Activated naive CD4-positive, alpha-beta T cell treated with anti-CD3 and anti-CD28 coated beads, Interleukin-2, amount 50 U/mL, for 24 hours (primary cell): ENCODE measurements at regions not wholly inside any gene's neighbourhood (a gene's known extent, or its start where the extent isn't known, plus 50 kb on each side); places are given as distances from the start of the nearest gene placed in this dataset.

Source experiments
- H3K27ac Mint-ChIP-seq: one replicate; pipeline ENCODE4 v1.8.0; 2021; ENCODE audit warnings: mild to moderate bottlenecking, mixed read lengths
- H3K27me3 Mint-ChIP-seq: one replicate; pipeline ENCODE4 v1.8.0; 2021; ENCODE audit warnings: mixed read lengths
- H3K36me3 Mint-ChIP-seq: one replicate; pipeline ENCODE4 v1.8.0; 2021; ENCODE audit warnings: mixed read lengths
- H3K4me1 Mint-ChIP-seq: one replicate; pipeline ENCODE4 v1.8.0; 2021; ENCODE audit warnings: mixed read lengths
- H3K4me3 Mint-ChIP-seq: one replicate; pipeline ENCODE4 v1.8.0; 2021; ENCODE audit warnings: mild to moderate bottlenecking, mixed read lengths
- H3K9me3 Mint-ChIP-seq: one replicate; pipeline ENCODE4 v1.8.0; 2021; ENCODE audit warnings: mixed read lengths

DNA sequence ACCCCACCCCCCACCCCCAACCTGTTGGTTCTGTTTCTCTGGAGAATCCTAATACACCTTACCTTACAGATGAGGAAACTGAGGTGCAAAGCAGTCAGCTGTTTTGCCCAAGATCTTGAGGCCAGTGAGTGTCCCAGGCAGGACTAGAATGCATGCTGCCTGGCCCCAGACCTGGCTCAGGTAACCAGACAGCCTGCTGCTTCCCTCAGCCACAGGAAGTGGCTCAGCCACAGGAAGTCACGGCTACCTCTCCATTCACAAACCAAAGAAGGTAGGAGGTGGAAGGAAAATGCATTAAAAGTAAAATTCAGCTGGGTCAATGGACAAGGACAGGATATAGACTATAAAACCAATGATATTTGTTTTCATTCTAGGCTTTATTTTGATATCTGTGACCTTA is 517.6 kb downstream of the CD83 start:
- Mint-ChIP-seq H3K27ac (peak overlapping the region; percentile 90), H3K9me3 (no peaks in the 10 kb centered on the region), H3K36me3 (no peaks in the 10 kb centered on the region), H3K27me3 (no peaks in the 10 kb centered on the region), H3K4me3 (peak overlapping the region; percentile 70), H3K4me1 (peaks cover 66% of the 10 kb centered on the region)

DNA sequence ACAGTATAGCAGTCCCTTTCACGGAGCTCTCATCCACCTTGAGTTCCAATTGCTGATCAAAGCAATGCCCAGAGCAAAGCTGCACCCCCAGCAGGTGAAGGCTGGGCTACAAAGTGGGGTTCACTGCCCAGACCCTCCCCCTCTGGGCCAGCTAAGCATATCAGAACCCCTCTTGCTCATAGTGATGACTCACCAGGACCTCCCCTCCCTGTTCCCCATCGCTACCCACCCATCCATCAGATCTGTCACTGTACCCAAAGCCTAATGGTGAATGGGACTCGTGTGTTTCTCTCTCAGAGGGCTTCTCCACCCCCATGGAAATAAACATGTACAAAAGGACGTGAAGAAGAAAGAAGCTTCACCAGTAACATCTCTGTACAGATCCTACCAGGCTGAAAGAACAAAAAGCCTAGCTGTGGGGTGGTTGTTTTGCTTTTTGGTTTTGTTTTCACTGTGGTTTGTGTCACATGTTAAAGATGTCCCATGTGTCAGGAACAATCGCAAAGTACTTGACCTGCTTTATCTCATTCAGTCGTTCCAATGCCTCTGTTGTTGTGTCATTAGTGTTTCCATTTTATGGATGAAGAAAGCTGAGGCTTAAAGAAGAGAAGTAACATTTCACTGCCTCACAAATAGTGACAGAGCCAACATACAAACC is 518.5 kb downstream of the CD83 start:
- Mint-ChIP-seq H3K4me3 (peak overlapping the region; percentile 70), H3K27me3 (no peaks in the 10 kb centered on the region), H3K9me3 (no peaks in the 10 kb centered on the region), H3K27ac (peak overlapping the region; percentile 53), H3K4me1 (peaks cover 73% of the 10 kb centered on the region), H3K36me3 (no peaks in the 10 kb centered on the region)

DNA sequence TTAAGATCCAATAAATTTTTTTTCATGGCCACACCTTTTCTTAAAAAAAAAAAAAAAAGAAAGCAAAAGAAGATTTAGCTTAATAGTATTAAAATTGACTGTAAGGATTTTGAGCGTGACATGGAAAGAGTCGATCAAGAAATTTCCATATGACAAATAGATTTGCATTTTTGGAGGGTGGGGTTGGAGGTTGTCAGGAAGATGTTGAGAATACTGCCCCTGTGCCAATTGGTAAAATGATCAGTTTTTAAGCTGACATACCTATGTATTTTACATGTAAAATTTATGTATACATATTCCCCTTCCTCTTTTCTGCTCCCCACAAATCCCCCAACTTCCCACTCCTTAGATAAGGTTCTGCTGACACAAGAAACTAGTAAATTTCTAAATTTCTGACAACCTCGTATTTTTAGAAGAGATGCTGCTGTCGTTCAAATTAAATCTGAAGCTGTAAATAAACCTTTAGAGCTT is 520.9 kb downstream of the CD83 start:
- H3K27me3 Mint-ChIP-seq = no peaks in the 10 kb centered on the region
- H3K4me1 Mint-ChIP-seq = peaks cover 72% of the 10 kb centered on the region
- no peaks in the 10 kb centered on the region for H3K9me3 Mint-ChIP-seq
- H3K4me3 Mint-ChIP-seq = no peak overlapping the region
- H3K27ac Mint-ChIP-seq = no peak overlapping the region
- H3K36me3 Mint-ChIP-seq = no peaks in the 10 kb centered on the region

DNA sequence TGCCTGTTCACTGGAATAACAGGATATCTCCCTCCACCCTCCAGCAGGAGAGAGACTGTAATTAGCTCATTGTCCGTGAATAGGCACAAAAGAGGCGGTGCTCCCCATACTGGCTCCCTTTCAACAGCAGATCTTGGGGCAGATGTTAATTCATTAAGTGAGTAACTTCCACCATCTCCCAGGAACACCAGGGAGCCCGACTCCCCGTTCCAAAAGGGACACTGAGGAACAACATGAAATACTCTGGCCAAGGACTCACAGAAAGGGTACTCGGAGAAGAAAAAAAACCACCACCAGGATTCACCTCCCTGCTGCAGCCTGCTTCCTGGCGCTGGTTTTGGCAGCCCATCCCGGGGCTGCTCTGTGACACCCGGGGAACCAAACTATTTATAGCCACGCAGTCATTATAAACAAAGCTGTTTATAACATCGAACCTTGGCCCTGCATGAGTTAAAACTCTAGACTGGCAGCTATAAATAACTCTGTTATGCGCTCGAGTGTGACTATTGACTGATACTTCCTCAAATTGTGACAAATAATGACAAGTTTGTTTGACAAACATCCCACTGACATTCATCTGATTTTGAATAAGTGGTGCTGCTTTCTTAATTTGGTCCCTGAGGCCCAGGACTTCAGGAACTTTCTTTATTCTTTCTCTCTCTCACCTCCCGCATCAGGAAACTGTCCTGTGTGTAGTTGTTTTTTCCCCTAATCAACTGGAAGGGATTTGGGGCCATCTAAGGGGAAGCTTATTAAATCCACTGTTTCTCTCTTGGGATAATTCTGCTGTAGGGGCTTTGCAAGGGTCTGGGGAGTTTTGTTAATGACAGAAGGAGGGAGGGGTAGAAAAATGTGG is 521.6 kb downstream of the CD83 start:
- Mint-ChIP-seq H3K4me3 (no peak overlapping the region), H3K36me3 (no peaks in the 10 kb centered on the region), H3K27ac (no peak overlapping the region), H3K27me3 (no peaks in the 10 kb centered on the region), H3K4me1 (peaks cover 66% of the 10 kb centered on the region), H3K9me3 (no peaks in the 10 kb centered on the region)

DNA sequence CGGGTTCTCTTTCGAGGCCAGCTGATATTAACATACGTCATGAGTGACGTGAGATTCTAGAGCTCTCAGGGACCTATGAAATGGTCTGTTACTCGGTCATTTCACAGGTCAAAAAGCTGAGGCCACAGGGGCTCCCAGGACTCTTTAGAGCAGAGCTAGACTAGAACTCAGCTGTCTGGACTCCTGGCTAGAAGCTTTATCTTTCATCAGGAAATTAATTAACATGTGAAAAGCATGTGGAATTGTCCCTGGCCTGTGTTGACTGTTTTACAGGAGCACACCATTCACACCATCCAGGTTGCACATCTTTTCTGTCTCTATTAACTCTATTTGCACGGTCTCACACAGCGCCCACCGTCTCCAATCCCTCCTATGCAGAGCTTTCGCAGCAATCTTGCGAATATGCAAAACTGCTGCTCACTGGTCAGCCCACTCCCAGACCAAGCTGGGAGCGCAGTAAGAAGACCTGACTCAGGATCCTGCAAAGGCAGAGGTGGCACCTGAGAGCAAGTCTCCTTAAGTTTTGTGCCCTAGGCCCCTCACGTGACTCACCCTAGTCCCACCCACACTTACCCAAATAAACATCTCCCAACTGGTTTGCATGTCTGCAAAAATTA is 522.5 kb downstream of the CD83 start:
- Mint-ChIP-seq H3K27me3 (no peaks in the 10 kb centered on the region), H3K4me3 (no peak overlapping the region), H3K9me3 (no peaks in the 10 kb centered on the region), H3K27ac (peak overlapping the region; percentile 77), H3K36me3 (no peaks in the 10 kb centered on the region), H3K4me1 (peaks cover 56% of the 10 kb centered on the region)

DNA sequence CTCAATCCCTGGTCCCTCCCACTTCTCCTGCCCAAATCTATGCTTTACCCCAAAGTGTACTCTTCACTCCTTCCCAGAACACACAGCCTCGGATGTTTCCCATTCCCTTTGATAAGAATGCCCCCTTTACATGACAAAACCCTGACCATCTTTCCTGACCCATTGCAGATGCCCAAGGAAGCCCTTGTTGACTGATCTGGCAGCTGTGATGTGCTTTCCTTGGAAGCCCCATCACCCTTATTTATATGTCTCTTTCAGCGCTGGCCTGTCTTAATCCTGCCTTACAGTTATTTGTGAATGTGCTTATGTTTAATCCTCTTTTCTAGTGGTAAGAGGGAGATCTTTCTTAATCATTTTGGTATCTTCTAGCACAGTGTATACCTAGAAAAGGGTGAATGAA is 523.1 kb downstream of the CD83 start:
- H3K4me3 Mint-ChIP-seq = no peak overlapping the region
- no peaks in the 10 kb centered on the region for H3K36me3 Mint-ChIP-seq
- peak overlapping the region; percentile 77 for H3K27ac Mint-ChIP-seq
- H3K27me3 Mint-ChIP-seq = no peaks in the 10 kb centered on the region
- H3K9me3 Mint-ChIP-seq = no peaks in the 10 kb centered on the region
- peaks cover 51% of the 10 kb centered on the region for H3K4me1 Mint-ChIP-seq

DNA sequence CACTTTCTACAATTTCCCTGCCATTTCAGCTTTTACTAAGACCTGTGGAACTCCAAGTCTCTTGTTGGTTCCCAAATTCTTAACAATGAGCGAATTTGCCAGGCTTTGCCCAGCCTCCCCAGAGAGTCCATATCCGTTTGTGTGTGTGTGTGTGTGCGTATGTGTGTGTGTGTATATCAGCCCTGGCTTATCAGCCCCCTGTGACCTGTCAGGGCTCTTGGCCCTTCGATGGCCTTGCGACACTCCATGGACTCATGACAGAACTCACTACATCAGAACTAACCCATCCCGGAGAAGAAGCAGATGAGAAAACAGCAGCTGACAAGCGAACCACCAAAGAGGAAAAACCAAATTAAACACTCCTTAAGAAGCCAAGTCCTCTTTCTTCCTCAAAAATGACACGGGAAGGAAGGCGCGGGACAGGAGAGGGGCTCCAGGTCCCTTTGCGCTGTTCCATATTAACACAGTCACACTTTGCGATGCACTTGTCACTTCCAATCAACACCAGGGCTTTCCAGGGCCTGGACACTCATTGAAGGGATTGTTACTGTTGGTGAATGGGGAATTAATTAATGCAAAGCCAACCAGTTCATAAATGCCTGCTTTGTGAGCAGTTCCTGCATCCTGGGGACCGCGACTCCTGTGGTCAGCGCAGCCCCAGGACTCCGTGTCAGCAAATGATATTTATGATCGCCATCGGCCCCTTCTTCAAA is 524.0 kb downstream of the CD83 start:
- Mint-ChIP-seq H3K27ac (no peak overlapping the region), H3K27me3 (no peaks in the 10 kb centered on the region), H3K4me3 (no peak overlapping the region), H3K9me3 (no peaks in the 10 kb centered on the region), H3K4me1 (peaks cover 41% of the 10 kb centered on the region), H3K36me3 (no peaks in the 10 kb centered on the region)

DNA sequence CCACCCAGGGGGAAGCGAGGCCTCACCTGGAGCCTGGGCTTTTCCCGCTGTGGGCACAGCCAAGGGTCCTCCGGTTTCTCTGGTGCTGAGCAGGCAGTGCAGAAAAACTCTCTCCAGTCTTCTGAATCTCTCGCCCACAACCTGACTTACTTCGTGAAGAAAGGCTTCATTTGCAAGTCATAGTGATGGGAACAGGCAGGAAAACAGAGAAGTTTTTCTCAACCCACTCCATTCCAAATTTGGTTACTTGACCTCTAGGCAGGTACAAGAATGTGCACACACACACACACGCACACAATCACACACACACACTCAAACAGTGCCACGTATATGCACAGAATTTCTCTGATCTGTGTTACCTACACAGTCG is 524.5 kb downstream of the CD83 start:
- Mint-ChIP-seq H3K27me3 (no peaks in the 10 kb centered on the region), H3K4me1 (peaks cover 36% of the 10 kb centered on the region), H3K27ac (no peak overlapping the region), H3K36me3 (no peaks in the 10 kb centered on the region), H3K4me3 (no peak overlapping the region), H3K9me3 (no peaks in the 10 kb centered on the region)

DNA sequence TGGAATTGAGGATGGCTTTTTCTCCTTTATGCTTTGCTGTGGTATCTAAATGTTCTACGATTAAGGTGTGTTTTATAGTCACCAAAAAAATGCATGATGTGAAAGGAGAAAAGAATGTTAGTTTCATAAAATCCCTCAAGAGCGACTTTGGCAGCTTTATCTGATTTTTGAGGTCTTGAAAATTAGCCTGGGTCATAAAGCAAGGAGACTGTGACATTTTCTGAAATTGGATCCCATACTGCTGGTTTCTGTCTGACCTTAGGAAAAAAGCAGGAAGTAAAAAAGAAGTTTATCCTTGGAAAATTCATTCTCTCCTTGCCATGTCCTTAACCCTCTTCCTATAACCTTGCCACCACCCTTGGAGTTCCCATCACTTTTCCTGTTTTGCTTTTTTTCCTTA is 525.3 kb downstream of the CD83 start:
- H3K27ac Mint-ChIP-seq = no peak overlapping the region

DNA sequence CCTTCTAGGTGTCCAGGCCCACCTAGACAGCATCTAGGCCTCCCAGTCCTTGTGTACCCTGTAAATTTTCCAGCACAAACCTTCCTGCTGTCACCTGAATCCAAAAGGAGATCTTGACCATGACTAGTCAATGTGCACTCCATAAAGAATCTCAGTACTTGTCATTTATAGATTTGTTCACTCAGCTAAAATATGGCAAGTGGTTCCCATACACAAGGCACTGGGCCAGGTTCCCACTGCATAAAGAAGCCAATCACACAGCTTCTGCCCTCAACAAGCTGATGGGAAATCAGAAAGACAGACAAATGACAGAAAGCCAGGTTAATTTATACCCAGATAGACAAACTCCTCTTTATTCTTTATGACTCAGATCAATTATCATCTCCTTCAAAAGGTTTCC is 526.8 kb downstream of the CD83 start:
- Mint-ChIP-seq H3K36me3 (peaks cover 2% of the 10 kb centered on the region), H3K4me1 (peaks cover 13% of the 10 kb centered on the region), H3K4me3 (no peak overlapping the region), H3K27ac (no peak overlapping the region), H3K9me3 (no peaks in the 10 kb centered on the region), H3K27me3 (no peaks in the 10 kb centered on the region)

More for the DNA sequence above, 525.3 kb downstream of the CD83 start:
- Mint-ChIP-seq H3K4me3 (no peak overlapping the region), H3K9me3 (no peaks in the 10 kb centered on the region), H3K27me3 (no peaks in the 10 kb centered on the region), H3K36me3 (no peaks in the 10 kb centered on the region), H3K4me1 (peaks cover 29% of the 10 kb centered on the region)

DNA sequence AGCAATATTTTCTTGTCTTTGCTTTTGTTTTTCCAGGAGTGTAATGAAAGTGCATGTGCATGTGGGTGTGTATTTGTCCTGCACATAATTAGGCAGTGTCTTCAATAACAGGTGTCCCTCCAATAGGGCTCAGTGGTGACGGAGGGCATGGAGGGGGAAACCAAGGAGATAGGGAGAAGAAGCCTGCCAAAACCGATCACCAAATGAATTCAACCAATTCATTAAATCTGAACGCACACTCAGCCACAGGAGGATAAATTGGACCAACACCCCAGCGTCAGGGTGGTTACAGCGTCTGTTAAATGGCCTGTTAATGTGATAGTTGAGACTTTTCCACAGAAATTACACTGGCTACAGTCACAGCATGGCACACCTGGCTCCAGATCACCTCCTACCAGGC is 527.6 kb downstream of the CD83 start:
- no peaks in the 10 kb centered on the region for H3K27me3 Mint-ChIP-seq
- no peak overlapping the region for H3K27ac Mint-ChIP-seq
- H3K4me1 Mint-ChIP-seq = peaks cover 7% of the 10 kb centered on the region

DNA sequence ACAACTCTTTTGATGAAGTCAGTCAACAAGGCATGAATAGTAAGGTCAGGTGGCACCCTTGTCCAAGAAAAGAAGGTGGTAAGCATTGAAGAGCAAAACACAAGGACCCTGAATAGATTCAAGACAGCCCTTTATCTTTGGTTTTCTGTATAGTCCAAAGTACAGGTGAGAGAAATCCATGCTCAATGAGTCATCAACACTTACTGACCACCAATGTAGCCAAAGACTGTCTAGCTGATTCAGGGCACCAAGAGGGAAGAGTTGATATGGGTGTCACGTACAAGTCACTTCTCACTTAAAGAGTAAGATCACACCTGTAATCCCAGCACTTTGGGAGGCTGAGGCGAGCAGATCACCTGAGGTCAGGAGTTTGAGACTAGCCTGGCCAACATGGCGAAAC is 528.3 kb downstream of the CD83 start:
- Mint-ChIP-seq H3K27ac (no peak overlapping the region), H3K4me3 (no peak overlapping the region), H3K9me3 (no peaks in the 10 kb centered on the region), H3K4me1 (peaks cover under 1% of the 10 kb centered on the region), H3K36me3 (peaks cover 2% of the 10 kb centered on the region), H3K27me3 (no peaks in the 10 kb centered on the region)

More for the DNA sequence above, 527.6 kb downstream of the CD83 start:
- Mint-ChIP-seq H3K9me3 (no peaks in the 10 kb centered on the region), H3K4me3 (no peak overlapping the region), H3K36me3 (peaks cover 2% of the 10 kb centered on the region)

DNA sequence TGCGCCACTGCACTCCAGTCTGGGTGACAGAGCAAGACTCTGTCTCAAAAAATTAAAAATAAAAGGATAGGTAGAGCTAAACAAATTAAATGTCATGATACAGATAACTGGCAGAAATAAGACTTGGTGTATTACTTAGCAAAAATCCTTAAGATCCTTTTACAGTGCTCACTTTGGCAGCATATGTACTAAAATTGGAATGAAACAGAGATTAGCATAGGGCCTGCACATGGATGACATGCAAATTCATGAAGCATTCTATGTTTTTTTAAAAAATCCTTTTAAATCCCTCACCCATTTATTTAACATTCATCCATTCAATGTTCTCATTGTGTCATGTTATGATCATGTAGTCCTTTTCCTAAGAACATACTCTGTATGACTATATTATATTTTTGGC is 528.8 kb downstream of the CD83 start:
- Mint-ChIP-seq H3K36me3 (peaks cover 2% of the 10 kb centered on the region), H3K4me1 (peaks cover 2% of the 10 kb centered on the region), H3K27me3 (no peaks in the 10 kb centered on the region)

DNA sequence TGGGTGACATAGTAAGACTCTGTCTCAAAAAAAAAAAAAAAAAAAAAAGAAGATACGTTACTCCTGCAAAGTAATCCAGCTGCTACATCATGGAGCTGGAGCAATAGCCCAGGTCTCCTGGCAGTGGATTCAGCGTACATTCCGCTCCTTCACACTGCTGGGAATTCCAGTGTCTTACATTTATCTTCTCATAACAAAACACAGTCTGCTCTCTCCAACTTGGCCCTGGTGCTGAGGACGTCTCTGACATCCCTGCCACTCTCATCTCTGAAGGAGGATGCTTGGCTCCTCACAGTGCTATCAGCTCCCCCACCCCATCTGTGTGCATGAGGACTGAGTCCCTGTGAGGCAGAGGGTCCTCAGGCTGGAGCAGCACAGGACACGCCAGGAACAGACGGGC is 529.8 kb downstream of the CD83 start:
- Mint-ChIP-seq H3K27me3 (no peaks in the 10 kb centered on the region), H3K36me3 (peaks cover 2% of the 10 kb centered on the region), H3K4me3 (no peak overlapping the region), H3K9me3 (no peaks in the 10 kb centered on the region), H3K4me1 (peaks cover 5% of the 10 kb centered on the region), H3K27ac (no peak overlapping the region)

More for the DNA sequence above, 528.8 kb downstream of the CD83 start:
- no peaks in the 10 kb centered on the region for H3K9me3 Mint-ChIP-seq
- H3K27ac Mint-ChIP-seq = no peak overlapping the region
- H3K4me3 Mint-ChIP-seq = no peak overlapping the region

DNA sequence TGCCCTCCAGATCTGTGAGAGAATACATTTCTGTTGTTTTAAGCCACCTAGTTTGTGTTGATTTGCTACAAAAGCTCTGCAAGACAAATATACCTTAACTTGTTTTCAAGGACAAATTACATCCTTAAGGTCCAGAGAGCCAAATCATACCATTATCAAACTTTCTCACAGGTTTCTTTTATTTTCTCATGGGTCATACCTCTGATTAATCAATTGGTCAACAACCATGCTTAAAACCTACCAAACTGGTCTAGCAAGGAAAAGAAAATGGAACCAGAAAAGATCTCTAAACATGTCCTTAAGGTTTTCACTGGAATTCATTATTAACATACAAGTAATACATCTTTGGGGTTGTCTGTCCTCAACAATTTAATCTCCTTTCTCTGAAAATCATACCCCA is 535.0 kb downstream of the CD83 start:
- no peaks in the 10 kb centered on the region for H3K27me3 Mint-ChIP-seq
- peaks cover 29% of the 10 kb centered on the region for H3K4me1 Mint-ChIP-seq
- no peaks in the 10 kb centered on the region for H3K9me3 Mint-ChIP-seq
- peaks cover 2% of the 10 kb centered on the region for H3K36me3 Mint-ChIP-seq
- H3K4me3 Mint-ChIP-seq = no peak overlapping the region
- no peak overlapping the region for H3K27ac Mint-ChIP-seq
